HG02973 (cell line): ENCODE measurements at regions not wholly inside any gene's neighbourhood (a gene's known extent, or its start where the extent isn't known, plus 50 kb on each side); places are given as distances from the start of the nearest gene placed in this dataset.
"Not testable (repeated sequence)": the region's sequence is repeated elsewhere in the genome, so short reads cannot be mapped to it uniquely, and the experiment has no call there.

Experiments
- ATAC-seq: cut with Tn5 transposase; IDR thresholded peaks from one replicate; pipeline ENCODE4 v1.9.1; 2021; ENCODE audit warnings: moderate library complexity; ENCODE audit not compliant: unreplicated experiment

DNA sequence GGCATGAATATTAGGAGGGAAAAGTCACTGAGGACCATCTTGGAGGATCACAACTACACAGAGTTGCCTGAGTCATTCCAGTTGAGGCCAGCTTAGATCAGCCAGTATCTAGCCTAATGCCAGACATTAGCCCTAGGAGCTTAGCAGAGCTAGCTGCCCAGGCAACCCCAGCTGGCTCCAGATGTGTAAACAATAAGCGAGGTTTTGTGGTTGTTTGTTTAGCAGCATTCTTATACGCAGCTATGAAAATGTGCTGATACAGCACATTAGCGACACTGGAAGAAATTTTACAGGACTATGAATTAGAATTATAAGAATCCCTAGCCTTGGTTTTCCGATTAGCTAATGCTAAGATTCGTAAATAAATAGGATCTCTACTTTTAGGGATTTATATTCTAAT is 59.3 kb downstream of the BTBD3 start:
- no peak for ATAC-seq

DNA sequence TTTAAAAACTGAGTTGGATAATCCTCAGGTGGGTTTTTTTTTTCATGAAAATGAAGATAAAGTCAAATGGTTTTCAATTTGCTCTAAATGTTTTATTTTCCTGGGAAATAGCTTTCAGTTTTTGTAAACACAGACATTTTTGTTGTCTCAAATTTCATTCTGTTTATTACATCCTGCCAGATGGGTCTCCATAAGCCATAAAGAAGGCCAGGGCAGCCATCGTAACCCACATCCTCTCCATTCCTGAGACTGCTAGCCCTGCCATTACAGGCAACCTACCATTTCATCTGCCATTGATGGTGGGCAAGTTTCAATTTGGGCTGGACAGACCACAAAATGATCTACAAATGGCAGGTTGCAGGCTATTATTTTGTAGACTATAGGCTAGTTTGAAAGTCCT is 60.8 kb downstream of the BTBD3 start:
- no peak for ATAC-seq

DNA sequence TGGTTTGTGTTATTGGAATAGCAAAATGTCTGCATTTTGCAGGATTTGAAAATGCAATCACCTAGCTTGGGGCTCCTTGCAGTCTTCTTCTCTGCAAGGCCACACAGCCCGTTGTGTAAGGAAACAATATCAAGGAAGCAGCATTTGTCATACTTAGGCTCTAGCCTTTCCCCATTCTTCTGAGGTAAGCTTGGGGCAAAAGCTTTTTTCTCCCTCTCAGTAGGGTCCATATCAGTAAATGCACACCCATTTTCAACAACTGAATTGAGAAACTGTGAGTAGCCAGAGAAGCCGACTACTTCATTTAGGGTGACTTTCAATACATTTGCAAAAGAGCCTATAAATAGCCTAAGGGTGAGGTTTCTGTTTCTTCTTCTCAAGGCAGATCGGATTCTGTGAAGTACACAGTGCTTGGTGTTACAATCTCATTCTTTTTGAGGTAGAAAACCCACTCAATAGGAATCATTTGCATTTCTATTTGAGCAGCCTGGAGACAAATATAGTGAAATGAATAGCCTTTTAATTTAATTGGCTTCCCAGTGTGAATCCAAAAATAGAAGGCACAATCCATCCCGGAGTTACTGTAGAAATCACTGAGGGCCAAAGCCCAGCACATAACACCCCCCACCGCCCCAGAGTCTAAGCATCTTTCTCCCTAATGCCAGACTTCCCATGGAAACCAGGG is 61.8 kb downstream of the BTBD3 start:
- ATAC-seq: no peak

DNA sequence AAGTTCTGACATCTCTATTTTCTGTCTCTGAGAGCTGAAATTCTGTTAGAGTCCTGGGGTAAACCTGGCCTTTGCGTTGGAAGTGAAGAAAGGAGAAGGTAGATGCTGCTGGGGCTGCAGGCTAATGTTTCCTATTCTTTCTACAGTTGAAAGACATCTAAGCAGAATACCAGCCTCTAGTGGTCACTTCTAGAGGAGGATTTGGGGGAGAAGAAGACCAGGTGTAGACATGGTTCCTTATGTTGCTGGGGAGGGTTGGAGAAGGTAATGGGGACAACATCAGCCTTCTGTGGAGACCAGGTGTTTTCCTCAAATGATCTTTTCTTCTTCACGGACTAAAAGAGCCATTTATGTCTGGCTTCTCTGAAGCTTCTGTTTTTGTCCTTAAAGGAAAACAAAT is 62.6 kb downstream of the BTBD3 start:
- ATAC-seq: no peak

DNA sequence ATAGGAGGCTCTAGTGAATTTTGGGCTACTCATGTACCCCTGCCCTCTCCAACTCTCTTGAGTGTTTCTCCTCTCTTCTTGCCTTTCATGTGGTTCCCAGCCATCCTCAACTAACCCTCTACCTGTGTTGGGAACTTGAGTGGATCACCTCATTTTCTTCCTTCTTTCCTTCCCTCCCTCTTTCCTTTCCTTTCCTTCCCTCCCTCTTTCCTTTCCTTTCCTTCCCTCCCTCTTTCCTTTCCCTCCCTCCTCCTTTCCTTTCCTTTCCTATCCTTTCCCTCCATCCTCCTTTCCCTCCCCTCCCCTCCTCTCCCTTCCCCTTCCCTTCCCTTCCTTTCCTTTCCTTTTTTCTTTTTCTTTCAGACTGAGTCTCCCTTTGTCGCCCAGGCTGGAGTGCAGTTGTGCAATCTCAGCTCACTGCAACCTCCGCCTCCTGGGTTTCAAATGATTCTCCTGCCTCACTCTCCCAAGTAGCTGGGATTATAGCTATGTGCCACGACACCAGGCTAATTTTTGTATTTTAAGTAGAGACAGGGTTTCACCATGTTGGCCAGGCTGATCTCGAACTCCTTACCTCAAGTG is 63.8 kb downstream of the BTBD3 start:
- no peak for ATAC-seq

DNA sequence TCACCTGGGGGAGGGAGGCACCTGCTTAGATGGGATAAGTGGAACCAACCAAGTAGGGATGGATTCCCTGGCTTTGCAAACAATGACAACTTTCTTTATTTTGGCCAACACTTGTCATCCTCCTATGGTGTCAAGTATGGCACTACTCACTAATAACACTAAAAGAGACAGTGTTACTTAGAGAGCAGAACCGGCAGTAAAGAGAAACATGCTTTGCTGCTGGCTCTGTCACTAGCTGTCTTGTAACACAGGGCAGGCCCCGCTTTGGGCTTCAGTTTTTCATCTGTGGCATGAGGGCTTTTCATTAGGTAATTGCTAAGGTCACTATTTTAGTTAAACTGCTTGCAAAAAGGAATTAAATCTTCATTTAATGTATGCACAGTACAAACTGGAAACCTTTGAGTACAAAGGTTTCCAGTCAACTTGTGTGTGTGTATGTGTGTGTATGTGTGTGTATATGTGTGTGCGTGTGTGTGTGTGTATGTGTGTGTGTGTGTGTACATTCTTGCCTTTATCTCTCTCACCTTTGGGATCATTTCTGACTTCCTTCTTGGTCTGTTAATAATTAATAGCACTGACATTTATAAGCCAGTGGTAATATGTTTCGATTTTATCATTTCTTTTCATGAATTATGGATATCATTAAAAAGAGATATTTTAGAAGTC is 64.7 kb downstream of the BTBD3 start:
- ATAC-seq: no peak

DNA sequence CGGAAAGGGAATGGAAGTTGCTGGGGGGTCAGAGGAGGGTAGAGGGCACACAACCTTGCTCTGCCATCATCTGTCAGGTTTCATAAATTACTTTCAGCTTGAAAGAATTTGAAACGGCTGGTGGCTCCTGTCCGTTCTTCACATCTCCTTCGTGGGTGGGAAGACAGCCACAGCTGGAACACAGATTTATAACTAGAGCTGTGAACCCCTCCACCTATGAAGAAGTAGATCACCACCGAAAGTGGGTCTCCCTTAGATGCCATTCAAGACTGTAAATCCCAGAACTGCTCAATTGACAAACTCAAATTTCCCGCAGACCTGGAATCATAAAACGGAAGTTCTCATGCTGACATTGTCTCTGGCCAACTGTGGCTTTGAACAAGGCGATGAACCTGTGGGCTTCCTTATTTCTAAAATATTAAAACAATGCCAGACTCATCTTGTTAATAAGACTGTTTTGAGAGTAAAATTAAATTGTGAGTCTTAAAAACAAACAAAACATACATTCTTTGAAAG is 65.3 kb downstream of the BTBD3 start:
- ATAC-seq: no peak

DNA sequence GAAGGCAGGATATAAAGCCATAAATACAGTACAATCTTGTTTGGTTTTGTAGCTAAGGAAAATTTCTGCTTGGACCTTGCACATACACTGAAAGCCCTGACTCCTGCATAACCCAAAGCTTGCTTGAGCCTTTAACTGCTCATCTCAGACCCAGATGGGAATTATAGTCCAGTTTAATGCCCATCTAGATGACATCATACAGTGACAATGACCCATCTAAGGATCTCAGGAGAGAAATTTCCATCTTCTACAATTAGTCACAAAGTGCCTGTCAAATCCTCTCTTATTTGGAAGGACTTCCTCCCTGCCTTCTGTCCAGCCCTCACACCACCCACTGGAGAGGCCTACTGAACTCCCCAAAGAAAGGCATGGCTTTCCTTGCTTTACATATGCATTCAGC is 69.3 kb downstream of the BTBD3 start:
- ATAC-seq: no peak

DNA sequence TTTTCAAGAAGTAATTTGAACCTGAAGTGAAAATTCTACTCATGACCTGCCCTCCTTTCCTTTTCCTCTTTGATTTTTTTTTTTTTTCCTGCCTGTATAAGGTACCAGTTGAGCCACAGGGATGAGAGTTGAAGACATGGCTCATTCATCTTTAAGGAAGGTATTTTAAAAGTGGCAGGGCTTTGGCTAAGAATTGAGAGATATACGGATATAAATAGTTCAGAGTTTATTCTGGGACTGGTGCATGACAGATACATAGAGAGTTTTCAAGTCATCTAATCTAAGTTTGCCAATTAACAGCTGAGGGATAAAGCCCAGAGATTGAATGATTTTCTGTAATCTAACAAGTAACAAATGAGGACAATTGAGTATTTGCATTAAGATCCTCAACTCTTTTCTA is 69.8 kb downstream of the BTBD3 start:
- no peak for ATAC-seq

DNA sequence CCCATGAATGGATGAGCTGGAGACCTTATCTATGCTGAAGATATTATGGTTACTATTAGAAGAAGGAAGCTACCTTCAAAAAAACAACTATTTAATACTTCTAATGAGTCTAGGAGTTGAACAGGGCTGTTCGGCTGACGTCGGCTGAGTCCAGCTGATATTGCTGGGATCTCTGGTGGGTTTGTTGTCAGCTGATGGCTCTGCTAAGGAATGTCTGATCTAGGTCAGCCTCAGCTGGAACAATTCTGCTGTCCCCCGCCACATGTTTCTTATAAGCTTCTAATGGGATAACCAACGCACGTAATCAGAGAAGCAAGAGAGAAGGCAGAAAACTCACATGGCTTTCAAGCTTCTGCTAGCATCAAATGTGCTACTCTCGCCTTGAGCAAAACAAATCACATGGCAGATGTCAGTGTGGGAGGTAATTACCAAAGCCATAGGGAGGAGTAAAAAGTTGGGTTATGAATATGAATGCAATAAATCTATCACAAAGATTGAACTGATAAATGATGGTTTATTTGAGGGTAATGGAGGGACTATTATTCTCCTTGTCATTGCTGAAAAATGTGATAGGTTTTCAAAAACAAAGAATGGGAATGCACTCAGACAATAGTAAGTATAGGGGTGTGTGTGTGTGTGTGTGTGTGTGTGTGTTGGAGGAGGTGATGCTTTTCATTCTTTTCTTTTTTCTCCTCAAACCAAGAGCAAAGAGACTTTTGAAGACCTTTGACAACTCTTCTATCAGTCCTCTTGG is 71.5 kb downstream of the BTBD3 start:
- ATAC-seq: no peak

DNA sequence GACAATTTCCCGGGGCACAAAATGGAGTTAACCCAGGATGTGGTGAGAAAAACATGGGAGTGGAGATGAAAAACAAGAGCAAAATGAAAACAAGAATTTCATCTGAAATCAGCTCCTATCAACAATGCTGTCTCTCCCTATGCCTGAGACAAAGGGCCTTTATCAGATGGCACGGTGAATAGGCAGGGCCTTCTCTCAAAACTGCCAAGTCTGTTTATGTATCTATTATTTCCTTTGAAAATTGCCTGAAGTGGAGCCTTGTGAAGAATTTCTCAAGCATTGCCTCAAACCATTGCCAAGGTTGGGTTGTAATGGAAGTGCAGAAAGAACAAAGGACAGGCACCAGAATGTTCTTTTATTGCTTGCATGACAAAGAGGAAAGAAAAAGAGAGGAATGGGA is 74.7 kb downstream of the BTBD3 start:
- no peak for ATAC-seq

DNA sequence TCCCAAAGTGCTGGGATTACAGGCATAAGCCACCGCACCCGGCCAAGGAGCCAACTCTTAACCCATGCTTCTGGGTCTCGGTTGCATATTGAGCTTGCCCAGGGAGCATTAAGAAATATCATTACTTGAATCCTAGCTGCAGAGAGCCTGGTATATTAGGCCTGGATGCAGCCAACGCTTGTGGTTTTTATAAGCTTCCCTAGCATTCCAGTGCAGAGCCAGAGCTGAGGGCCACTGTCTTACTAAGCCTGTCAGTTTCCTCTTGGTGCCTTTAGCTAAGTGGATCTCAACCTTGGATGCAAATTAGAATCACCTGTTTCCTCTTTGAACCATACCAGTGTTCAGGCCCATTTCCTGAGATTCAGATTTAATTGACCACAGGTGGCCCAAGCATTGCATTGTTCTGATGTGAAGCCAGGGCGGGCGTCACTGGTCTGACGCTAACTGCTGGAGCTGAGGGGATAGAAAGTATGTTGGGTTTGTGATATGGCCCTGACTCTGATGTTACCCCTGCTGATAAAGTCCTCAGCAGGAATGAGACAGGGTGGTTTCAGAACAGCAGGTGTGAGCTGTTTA is 76.3 kb downstream of the BTBD3 start:
- ATAC-seq: no peak

DNA sequence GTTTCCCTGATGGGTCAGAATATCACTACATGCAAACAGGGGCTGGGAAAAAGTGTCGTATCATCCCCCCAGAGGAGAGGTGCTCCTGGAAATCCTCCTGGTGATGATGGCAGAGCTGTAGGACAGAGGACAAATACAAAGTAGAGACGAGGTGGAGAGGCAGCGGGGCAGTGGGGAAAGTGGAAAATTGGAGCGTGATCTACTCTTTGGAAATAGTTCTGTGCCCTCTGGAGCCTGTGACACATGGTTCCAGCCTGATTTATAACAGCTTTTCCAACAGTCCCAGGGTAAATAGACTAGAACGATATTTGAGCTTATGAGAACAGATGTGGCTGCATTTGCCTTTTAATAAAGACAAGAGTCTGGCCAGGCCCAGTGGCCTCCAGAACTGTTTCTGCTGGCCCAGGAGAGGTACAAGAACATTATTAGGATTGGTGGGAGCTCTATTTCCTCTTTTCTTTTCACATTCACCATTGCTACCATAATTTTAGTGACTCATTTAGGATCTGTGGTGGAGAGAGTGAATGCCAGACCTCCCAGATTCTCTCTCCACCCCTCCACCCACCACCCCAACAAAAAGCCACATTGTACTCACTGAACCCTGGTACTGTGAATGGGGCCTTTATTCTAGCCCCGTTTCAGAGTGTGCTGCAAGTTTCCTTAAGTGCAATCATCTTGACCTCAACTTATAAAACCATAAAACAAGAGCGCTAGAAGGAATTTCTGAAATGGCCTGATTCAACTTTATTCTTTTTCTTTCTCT is 78.3 kb downstream of the BTBD3 start:
- ATAC-seq: no peak

DNA sequence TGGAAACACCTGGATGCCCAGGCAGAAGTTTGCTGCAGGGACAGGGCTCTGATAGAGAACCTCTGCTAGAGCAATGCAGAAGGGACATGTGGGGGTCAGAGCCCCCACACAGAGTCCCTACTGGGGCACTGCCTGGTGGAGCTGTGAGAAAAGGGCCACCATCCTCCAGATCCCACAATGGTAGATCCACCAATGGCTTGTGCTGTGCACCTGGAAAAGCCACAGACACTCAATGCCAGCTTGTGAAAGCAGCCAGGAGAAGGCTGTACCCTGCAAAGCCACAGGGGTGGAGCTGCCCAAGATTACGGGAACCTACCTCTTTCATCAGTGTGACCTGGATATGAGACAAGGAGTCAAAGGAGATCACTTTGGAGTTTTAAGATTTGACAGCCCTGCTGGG is 87.1 kb downstream of the BTBD3 start:
- not testable (repeated sequence) for ATAC-seq

DNA sequence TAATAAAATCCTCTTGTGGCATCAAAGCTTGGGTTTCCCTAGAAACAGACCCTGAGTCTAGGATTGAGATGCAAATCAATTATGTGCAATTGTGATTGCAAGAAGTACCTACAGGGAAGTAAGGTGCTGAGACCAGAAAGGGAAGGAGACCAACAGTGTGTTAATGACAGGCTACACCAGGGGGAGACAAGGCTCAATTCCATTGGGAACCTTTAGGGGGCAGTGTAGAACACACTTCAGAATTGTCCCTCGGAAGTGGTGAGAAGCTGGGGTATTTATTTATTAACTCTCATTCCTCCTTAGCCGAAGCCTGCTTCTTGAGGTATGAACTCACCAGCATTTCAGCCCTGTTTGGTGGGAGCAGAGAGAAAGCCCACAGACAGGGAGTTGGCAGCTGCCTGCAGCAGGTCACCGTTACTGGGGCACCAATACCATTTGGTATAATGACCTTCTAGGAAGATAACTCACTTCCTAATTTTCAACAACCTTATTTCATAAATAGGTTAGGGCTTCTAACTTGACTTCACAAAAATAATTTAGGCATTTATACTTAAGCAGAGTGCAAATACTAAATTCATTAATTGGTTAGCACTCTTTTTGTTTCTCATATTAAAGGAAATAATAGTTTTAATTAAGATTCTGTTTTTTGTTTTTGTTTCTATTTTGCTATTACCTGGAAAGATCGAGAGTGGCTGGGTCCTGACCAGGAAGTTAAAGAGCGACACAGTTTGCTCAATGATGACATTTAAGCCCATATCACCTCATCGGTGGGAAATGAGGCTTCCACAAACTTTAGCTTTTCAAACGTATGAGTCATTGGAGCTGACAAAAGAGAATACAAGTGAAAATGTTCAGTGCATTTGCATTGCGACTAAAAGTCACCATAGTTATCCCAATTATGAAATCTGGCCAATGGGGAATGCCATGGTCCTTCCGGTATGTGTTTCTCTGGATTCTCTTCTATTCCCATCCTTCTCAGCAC is 94.8 kb downstream of the BTBD3 start:
- ATAC-seq: no peak

DNA sequence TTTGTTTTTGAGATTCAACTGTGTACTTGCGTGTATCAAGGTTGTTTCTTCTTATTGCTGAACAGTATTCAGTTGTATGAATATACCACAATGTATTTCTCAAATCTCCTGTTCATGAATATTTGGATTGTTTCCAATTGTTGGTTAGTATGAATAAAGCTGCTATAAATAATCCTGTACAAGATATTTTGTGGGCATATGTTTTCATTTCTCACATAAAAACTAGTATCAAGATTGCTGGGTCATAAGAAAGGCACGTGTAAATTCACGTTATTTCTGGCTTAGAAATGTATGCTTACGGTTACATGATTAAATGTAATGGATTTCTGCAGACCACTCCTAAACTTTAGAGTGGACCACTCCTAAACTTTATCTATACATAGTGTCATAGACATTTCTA is 96.6 kb downstream of the BTBD3 start:
- no peak for ATAC-seq

DNA sequence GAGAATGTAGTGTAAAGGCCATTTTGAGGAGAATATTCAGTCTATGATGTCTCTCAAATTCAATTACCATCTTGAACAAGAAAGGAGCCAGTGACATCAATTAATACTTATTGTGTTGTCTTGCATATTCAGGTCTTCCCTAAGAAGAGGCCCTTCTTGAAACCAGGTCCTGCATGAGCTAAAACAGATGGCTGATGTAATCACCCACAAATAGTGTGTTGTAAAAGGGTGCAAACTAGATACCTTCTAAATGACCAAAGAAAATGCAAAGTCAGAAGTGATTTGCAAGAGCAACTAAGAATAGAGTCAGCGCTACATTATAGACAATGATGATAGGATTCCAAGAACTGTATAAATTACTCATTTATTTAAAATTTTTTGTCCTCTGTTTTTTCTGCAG is 97.0 kb downstream of the BTBD3 start:
- ATAC-seq: no peak

DNA sequence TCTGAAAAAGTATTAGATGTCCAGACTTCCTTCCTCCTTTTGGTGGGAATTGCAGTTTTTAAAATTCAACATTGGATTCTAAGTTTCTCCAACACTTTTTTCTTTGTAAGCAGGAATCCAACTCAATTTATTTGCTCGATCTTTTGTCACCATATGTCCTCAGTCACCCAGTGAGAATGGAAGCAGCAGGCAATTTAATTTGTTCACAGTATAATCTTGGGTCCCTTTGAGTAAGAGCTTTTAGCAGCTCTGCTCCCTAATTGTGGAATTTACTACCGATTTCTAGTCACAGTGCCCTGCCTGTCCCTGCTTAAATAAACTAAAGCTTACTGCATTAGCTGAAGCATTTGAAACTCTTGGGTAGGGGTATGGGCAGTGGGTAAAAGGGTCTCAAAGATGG is 98.6 kb downstream of the BTBD3 start:
- no peak for ATAC-seq

DNA sequence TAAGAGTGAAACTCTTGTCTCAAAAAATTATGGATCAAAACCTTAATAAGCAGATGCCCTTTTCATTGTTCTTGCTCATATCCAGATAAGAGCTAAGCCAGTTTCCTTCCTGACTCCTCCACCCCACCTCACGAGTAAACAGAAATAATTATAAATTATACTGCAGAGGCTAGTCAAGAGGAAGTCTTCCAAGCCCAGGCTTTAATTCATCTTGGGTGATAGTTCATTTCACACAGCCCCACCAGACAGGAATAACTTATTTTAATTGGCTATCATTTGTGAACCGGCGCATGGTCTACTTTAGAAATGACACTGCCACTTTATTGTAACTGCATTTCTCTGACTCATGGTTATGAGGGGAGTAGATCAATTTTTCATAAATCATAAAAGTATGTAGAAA is 102.0 kb downstream of the BTBD3 start:
- no peak for ATAC-seq
